ENCODE measurements at regions not wholly inside any gene's neighbourhood (a gene's known extent, or its start where the extent isn't known, plus 50 kb on each side); places are given as distances from the start of the nearest gene placed in this dataset.
"Not testable (repeated sequence)": the region's sequence is repeated elsewhere in the genome, so short reads cannot be mapped to it uniquely, and the experiment has no call there.

- DNase-seq (ENCODE audit: low read depth) = no peak
- TF ChIP-seq CTCF (IDR thresholded peaks at IDR 0.05; ENCODE audit: insufficient read depth, low read length) = no peak
These were observed 213.9 kb downstream of the BAMBI start for GRCh38 chr10:28891058-28891713.

GRCh38 chr10:28892818-28893547 is 215.7 kb downstream of the BAMBI start:
- peak; percentile 52 for DNase-seq (ENCODE audit: low read depth)
- TF ChIP-seq CTCF (IDR thresholded peaks at IDR 0.05; ENCODE audit: insufficient read depth, low read length) = no peak

More at GRCh38 chr10:28891058-28891713, 213.9 kb downstream of the BAMBI start:
- H3K4me3 ChIP-seq (ENCODE audit: low read depth, low read length) = no peak overlapping the region

GRCh38 chr10:28894146-28894545 is 216.8 kb downstream of the BAMBI start:
- no peak for DNase-seq (ENCODE audit: low read depth)
- no peak for TF ChIP-seq CTCF (IDR thresholded peaks at IDR 0.05; ENCODE audit: insufficient read depth, low read length)
- H3K4me3 ChIP-seq (ENCODE audit: low read depth, low read length) = no peak overlapping the region

More at GRCh38 chr10:28892818-28893547, 215.7 kb downstream of the BAMBI start:
- no peak overlapping the region for H3K4me3 ChIP-seq (ENCODE audit: low read depth, low read length)

- DNase-seq (ENCODE audit: low read depth); H3K4me3 ChIP-seq (ENCODE audit: low read depth, low read length): not testable (repeated sequence)
These were observed 218.3 kb downstream of the BAMBI start for GRCh38 chr10:28895671-28896070.

GRCh38 chr10:28896791-28897409 is 219.6 kb downstream of the BAMBI start:
- not testable (repeated sequence) for DNase-seq (ENCODE audit: low read depth); H3K4me3 ChIP-seq (ENCODE audit: low read depth, low read length)

- H3K4me3 ChIP-seq (ENCODE audit: low read depth, low read length) = no peak overlapping the region
- TF ChIP-seq CTCF (IDR thresholded peaks at IDR 0.05; ENCODE audit: insufficient read depth, low read length) = no peak
- DNase-seq (ENCODE audit: low read depth) = no peak
These were observed 220.5 kb downstream of the BAMBI start for GRCh38 chr10:28897617-28898464.

- no peak for TF ChIP-seq CTCF (IDR thresholded peaks at IDR 0.05; ENCODE audit: insufficient read depth, low read length)
- no peak overlapping the region for H3K4me3 ChIP-seq (ENCODE audit: low read depth, low read length)
- no peak for DNase-seq (ENCODE audit: low read depth)
These were observed 224.9 kb downstream of the BAMBI start for GRCh38 chr10:28902215-28902614.
